GM19023 (cell line): ENCODE measurements at regions not wholly inside any gene's neighbourhood (a gene's known extent, or its start where the extent isn't known, plus 50 kb on each side); places are given as distances from the start of the nearest gene placed in this dataset.
"Not testable (repeated sequence)": the region's sequence is repeated elsewhere in the genome, so short reads cannot be mapped to it uniquely, and the experiment has no call there.

Experiments
- ATAC-seq: cut with Tn5 transposase; IDR thresholded peaks from one replicate; pipeline ENCODE4 v1.9.1; 2021; ENCODE audit warnings: mild to moderate bottlenecking, moderate library complexity; ENCODE audit not compliant: unreplicated experiment

DNA sequence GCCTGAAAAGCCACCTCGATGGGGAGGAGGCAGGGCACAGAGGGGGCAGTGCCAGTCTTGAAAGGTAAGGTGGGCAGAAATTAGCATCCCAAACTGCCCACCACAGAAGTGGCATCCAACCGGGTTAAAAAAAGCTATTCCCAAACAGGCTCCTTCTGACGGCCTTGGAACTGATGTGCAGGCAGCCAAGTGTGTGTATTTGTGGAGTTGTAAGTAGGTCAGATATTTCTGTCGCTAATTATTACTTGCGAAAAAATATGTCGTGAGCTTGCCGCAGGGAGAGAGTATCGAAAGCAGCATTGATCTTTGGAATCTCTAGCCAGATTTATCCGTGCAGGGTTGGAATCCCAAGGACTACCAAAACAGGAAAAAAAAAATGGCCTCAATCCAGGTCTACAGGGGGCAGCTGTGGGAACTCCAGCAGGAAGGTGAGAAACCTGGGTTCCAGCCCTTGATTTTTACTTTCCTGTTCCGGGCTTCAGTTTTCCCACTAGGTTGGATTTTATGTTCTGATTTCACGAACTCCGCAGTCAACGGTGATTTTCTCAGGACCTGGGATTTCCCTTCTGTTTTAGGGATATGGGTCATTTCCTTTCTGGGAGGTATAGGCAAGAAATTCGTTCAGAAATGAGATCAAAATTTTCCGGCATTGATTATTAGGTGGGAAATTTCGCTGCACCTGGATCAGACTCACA, 200.8 kb downstream of the RGS3 start:
- ATAC-seq, result no peak

DNA sequence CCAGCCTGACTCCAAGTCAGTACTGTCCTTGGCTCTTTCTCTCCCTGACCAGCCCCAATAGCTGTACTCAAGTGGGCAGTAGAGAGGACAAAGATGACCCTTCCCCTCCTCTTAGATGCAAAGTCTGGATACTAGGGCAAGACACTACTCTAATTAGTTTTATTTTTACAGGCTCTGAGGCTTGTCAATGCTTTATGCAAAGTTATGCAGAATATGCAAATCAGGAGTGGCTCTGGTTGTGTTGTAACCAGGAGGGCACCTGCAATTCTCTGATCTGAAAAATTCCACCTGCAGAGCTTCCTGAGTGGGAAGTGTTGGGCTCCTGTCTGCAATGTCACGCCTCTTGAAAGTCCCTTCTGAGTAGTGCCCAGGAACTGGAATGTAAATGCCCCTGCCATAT, 201.5 kb downstream of the RGS3 start:
- no peak for ATAC-seq

GRCh38 chr9:113665756-113666155, 202.2 kb downstream of the RGS3 start:
- ATAC-seq, result no peak

DNA sequence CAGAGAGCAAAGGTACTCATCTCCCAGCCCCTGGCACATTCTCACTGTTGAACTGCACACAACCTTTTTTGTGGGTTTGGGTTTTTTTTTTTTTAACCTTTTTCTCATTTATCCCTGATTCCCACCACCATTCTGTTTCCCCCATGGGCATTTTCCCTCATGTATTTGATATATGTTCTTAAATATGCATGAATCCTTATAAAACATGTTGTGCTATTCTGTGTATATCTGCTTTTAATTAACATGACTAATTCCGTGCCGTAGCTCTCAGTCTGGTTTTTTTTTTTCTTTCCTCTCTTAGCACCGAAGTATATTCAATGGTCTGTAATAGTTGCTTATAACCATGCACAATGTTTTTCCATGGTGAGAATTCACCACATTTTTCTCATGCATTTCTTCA, 204.5 kb downstream of the RGS3 start:
- ATAC-seq, result no peak

GRCh38 chr9:113669522-113670115, 206.1 kb downstream of the RGS3 start:
- no peak for ATAC-seq

GRCh38 chr9:113673726-113674125, 202.4 kb upstream of the ZNF618 start:
- ATAC-seq, result no peak

DNA sequence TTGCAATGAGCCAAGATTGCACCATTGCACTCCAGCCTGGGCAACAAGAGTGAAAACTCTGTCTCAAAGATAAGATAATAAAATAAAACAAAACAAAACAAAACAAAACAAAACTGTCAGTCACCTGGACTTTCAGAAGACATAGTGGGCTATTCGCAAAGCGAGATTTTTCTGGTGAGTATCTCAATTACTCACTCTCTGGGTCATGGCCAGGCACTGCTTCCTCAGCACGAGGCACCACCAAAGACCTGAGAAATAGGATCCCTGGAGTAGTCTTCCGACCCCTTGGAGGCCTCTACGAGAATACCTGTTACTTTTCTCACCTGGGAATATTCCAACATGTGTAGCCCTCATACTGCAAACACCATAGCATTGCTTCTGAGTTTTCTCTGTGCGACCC, 201.7 kb upstream of the ZNF618 start:
- ATAC-seq, result no peak

- no peak for ATAC-seq
These were observed 200.6 kb upstream of the ZNF618 start for GRCh38 chr9:113675475-113675941.

DNA sequence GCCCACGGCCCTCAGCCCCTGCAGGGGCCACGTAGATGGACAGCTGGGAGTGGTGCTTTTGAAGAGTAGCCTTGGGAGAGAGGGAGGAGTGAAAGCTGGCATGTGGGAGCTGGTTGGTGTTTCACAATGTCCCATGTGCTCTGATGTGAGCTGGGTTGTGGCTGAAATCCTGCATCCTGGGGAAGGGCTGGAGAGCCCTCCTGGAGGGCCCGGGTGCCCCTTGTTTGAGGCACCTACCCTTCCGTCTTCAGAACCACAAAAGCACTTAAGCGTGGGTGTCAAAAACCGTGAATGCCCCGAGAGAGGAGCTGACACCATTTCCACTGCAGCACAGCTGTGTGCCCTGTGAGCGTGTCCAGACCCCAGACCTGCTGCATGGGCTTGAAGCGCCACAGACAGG, 199.1 kb upstream of the ZNF618 start:
- no peak for ATAC-seq

DNA sequence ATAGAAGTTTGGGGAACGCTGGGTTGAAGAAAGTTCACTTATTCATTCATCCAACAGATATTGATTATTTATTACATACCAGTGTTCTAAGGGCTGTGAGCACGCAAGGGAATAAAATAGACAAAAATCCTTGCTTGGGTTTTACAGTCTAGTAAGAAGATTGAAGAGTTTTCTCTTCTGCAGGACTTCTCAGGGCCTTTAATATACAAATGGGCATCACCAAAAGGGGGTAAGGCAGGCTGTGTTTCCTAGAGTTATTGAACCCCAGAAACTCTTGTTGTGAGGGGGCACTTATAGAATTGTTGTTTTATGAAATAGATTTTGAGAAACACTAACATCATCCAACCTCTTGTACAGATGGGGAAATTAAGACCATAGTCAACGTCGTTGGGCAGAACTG, 198.5 kb upstream of the ZNF618 start:
- ATAC-seq, result no peak

- ATAC-seq, result no peak
These were observed 197.8 kb upstream of the ZNF618 start for GRCh38 chr9:113678119-113678858.

DNA sequence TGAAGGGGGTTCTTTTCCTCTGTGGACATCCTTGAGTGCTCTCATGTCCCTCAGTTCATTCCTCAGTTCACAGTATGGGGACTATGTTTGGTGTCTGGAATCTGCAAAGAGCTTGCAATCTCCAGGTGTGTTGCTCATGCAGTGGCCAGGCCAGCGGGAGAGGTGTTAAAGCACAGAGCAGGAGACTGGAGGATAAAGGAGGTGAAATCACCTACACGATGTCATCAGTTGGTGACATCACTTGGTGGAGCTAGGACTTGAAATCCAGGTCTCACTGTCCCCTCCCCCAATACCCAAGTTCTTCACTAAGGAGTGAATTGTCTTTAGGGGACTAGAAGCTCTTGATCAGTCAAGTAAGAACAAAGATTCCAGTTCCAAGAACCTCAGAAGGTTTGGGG, 197.3 kb upstream of the ZNF618 start:
- ATAC-seq, result no peak

DNA sequence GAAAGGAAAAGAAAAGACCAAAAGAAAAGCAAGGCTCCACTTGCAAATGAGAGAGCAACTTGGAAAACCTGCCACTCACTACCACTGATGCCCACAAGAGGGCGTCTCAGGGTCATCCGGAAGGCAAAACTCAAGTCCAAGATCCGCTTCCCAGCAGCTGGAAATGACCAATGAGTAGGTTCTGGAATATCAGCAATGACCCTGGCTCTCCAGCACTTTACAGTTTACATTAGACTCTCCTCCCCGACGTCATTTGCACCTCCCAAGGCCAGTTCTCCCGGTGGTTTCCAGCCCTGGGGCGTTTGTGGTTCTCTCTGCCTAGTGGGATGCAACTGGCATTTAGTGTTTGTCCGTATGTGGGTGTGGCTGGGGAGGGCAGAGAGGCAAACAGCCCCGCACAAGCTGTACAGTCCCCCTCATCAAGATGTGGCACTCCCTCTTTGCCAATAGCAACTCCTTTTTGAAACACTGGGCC, 193.8 kb upstream of the ZNF618 start:
- ATAC-seq, result no peak

GRCh38 chr9:113685636-113686035, 190.5 kb upstream of the ZNF618 start:
- ATAC-seq, result not testable (repeated sequence)

DNA sequence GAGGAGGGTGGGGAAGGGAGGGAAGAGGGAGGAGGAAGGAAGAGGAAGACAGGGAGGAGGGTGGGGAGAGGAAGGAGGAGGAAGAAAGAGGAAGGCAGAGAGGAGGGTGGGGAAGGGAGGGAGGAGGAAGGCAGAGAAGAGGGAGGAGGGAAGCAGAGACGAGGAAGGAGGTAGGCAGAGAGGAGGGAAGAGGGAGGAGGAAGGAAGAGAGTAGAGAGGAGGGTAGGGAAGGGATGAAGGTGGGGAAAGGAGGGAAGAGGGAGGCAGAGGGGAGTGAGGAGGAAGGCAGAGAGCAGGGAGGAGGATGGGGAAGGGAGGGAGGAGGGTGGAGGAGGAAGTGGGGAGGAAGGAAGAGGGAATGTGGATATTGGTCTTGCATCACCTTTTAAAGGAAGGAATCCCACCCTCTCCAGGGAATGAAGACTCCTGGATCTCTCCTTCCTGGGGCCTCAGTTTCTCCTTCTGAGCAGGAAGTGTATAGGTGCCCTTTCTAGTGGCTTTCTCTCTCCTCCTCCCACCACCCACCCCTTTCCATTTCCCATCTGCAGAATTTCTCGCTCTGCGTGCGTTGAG, 188.9 kb upstream of the ZNF618 start:
- ATAC-seq, result no peak

DNA sequence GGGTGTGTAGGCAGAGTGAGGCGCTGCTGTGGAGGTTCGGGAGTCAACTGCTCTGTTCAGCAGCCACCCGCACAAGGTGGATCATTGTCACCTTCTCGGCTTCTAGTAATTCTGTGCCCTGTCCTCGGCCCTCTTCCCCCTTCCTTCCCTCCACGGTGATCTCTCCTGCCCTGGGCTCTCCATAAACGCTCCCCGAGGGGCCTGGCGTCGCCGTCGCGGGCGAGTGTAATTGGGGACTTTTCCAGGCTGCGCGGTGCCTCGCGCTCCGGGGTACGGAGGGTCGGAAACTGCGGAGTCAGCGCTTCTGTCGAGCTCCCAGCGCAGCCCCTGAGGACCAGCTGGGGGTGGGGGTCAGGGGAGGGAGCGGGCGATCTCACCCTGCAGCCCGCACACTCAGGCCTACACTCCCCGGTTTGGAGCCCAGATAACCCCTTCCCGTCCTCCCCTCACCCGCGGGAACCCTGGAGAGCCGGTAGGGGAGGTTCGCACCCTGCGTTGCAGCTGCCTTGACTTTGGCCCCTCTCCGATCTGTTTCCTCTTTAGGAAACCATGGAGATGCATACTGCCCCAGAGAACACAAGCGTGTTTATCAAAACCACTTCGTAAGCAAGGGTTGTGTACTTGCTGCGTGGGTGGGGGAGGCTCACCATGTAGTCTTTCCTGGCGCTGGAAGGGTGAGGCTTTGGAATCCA, 188.3 kb upstream of the ZNF618 start:
- no peak for ATAC-seq

- ATAC-seq, result no peak
These were observed 185.9 kb upstream of the ZNF618 start for GRCh38 chr9:113690055-113690740.

GRCh38 chr9:113692256-113692655, 183.9 kb upstream of the ZNF618 start:
- ATAC-seq, result no peak

- no peak for ATAC-seq
These were observed 181.2 kb upstream of the ZNF618 start for GRCh38 chr9:113694912-113695311.

- ATAC-seq, result no peak
These were observed 180.7 kb upstream of the ZNF618 start for GRCh38 chr9:113695440-113695851.
